Astrocyte (in vitro differentiated cells and primary cell): ENCODE measurements at regions not wholly inside any gene's neighbourhood (a gene's known extent, or its start where the extent isn't known, plus 50 kb on each side); places are given as distances from the start of the nearest gene placed in this dataset.

ENCODE experiments used
- CTCF ChIP-seq: IDR thresholded peaks from 2 replicates; pipeline ENCODE4 v1.5.1; 2011; ENCODE audit warnings: low read depth, mild to moderate bottlenecking, inconsistent platforms, low read length, moderate library complexity; ENCODE audit not compliant: insufficient read depth
- EZH2 ChIP-seq: IDR thresholded peaks from 2 replicates; pipeline ENCODE4 v1.6.1; 2012; ENCODE audit warnings: mild to moderate bottlenecking, low read length, inconsistent platforms; ENCODE audit not compliant: insufficient read depth

GRCh38 chr13:44165221-44165888 is 208.3 kb upstream of the SERP2 start:
- TF ChIP-seq CTCF = no peak
- no peak for TF ChIP-seq EZH2
